ENCODE measurements at regions not wholly inside any gene's neighbourhood (a gene's known extent, or its start where the extent isn't known, plus 50 kb on each side); places are given as distances from the start of the nearest gene placed in this dataset.

GRCh38 chr1:83756984-83757717, 241.8 kb downstream of the TTLL7 start:
- Mint-ChIP-seq H3K36me3 (no peaks in the 10 kb centered on the region), H3K4me3 (no peak overlapping the region), H3K27ac (no peak overlapping the region), H3K27me3 (ENCODE audit: low read depth) (no peaks in the 10 kb centered on the region), H3K4me1 (peaks cover 10% of the 10 kb centered on the region), H3K9me3 (peaks cover under 1% of the 10 kb centered on the region; the same call in 1 of the 2 replicates)
- CTCF ChIA-PET: no interaction called here
- POLR2A ChIA-PET: no interaction called here
- ATAC-seq (no peak), DNase-seq (ENCODE audit: low spot score) (no peak)
- TF ChIP-seq KAT7 (CRISPR knock-in tag; IDR thresholded peaks at IDR 0.05; ENCODE audit: borderline replicate concordance): no peak
- TF ChIP-seq NR3C1 (CRISPR knock-in tag; conservative IDR thresholded peaks at IDR 0.05; ENCODE audit: low read depth): no peak
- no peak for TF ChIP-seq MLX (CRISPR knock-in tag; IDR thresholded peaks at IDR 0.05)
- TF ChIP-seq, protein P1, sequence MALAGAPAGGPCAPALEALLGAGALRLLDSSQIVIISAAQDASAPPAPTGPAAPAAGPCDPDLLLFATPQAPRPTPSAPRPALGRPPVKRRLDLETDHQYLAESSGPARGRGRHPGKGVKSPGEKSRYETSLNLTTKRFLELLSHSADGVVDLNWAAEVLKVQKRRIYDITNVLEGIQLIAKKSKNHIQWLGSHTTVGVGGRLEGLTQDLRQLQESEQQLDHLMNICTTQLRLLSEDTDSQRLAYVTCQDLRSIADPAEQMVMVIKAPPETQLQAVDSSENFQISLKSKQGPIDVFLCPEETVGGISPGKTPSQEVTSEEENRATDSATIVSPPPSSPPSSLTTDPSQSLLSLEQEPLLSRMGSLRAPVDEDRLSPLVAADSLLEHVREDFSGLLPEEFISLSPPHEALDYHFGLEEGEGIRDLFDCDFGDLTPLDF (CRISPR knock-in tag; IDR thresholded peaks at IDR 0.05): no peak

DNA sequence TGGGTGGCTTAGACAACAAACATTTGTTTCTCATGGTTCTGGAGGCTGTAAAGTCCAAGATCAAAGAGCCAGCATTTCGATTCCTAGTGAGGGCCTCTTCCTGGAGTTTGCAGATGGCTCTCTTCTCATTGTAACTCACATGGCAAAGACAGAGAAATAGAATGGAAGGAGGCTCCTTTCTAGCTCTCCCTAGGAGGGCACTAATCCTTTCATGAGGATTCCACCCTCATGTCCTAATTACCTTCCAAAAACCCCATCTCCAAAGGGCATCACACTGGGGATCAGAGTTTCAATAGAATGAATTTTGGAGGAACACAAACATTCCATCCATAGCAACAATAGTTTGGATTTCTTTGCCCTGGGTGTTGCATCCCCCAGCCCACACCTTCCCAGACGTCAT, 247.3 kb downstream of the TTLL7 start:
- Mint-ChIP-seq H3K4me1 (peaks cover 10% of the 10 kb centered on the region), H3K9me3 (peaks cover 14% of the 10 kb centered on the region), H3K27ac (peak overlapping the region; percentile 66; the same call in 1 of the 2 replicates), H3K4me3 (no peak overlapping the region), H3K27me3 (ENCODE audit: low read depth) (no peaks in the 10 kb centered on the region), H3K36me3 (peaks cover 11% of the 10 kb centered on the region)
- POLR2A ChIA-PET: no interaction called here
- TF ChIP-seq, protein P2, sequence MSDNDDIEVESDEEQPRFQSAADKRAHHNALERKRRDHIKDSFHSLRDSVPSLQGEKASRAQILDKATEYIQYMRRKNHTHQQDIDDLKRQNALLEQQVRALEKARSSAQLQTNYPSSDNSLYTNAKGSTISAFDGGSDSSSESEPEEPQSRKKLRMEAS (CRISPR knock-in tag; IDR thresholded peaks at IDR 0.05): no peak
- TF ChIP-seq, protein P3, sequence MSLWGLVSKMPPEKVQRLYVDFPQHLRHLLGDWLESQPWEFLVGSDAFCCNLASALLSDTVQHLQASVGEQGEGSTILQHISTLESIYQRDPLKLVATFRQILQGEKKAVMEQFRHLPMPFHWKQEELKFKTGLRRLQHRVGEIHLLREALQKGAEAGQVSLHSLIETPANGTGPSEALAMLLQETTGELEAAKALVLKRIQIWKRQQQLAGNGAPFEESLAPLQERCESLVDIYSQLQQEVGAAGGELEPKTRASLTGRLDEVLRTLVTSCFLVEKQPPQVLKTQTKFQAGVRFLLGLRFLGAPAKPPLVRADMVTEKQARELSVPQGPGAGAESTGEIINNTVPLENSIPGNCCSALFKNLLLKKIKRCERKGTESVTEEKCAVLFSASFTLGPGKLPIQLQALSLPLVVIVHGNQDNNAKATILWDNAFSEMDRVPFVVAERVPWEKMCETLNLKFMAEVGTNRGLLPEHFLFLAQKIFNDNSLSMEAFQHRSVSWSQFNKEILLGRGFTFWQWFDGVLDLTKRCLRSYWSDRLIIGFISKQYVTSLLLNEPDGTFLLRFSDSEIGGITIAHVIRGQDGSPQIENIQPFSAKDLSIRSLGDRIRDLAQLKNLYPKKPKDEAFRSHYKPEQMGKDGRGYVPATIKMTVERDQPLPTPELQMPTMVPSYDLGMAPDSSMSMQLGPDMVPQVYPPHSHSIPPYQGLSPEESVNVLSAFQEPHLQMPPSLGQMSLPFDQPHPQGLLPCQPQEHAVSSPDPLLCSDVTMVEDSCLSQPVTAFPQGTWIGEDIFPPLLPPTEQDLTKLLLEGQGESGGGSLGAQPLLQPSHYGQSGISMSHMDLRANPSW (CRISPR knock-in tag; conservative IDR thresholded peaks at IDR 0.05; ENCODE audit: low read depth): no peak
- TF ChIP-seq ATF6 (CRISPR knock-in tag; IDR thresholded peaks at IDR 0.05): no peak
- no peak for TF ChIP-seq RORB (CRISPR knock-in tag; IDR thresholded peaks at IDR 0.05)
- TF ChIP-seq GABPB1 (CRISPR knock-in tag; IDR thresholded peaks at IDR 0.05): no peak
- CTCF ChIA-PET: no interaction called here
- DNase-seq (ENCODE audit: low spot score): no peak
- ATAC-seq: peak; percentile 63

DNA sequence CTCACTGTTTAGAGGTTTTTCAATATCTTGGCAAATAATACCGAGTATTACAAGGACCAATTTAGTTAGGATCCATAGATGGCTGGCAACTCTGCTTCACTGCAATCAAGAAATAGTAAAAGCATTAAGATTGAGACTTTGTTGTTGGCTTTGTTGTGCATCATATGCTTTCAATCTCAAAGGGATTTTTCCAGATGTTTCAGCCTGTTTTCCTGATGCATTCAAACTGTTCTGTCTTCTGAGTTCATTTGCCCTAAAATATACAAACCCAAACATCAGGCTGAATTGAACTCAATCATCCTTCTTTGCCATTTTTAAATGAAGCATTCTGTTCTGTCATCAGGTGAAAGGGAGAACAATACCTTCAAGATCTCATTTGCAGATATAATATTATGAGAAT, 248.7 kb downstream of the TTLL7 start:
- H3K27ac Mint-ChIP-seq: no peak overlapping the region
- H3K36me3 Mint-ChIP-seq: peaks cover 11% of the 10 kb centered on the region
- DNase-seq (ENCODE audit: low spot score) (no peak), ATAC-seq (no peak)
- ChIA-PET POLR2A (no interaction called here), CTCF (no interaction called here)
- TF ChIP-seq, protein P4, sequence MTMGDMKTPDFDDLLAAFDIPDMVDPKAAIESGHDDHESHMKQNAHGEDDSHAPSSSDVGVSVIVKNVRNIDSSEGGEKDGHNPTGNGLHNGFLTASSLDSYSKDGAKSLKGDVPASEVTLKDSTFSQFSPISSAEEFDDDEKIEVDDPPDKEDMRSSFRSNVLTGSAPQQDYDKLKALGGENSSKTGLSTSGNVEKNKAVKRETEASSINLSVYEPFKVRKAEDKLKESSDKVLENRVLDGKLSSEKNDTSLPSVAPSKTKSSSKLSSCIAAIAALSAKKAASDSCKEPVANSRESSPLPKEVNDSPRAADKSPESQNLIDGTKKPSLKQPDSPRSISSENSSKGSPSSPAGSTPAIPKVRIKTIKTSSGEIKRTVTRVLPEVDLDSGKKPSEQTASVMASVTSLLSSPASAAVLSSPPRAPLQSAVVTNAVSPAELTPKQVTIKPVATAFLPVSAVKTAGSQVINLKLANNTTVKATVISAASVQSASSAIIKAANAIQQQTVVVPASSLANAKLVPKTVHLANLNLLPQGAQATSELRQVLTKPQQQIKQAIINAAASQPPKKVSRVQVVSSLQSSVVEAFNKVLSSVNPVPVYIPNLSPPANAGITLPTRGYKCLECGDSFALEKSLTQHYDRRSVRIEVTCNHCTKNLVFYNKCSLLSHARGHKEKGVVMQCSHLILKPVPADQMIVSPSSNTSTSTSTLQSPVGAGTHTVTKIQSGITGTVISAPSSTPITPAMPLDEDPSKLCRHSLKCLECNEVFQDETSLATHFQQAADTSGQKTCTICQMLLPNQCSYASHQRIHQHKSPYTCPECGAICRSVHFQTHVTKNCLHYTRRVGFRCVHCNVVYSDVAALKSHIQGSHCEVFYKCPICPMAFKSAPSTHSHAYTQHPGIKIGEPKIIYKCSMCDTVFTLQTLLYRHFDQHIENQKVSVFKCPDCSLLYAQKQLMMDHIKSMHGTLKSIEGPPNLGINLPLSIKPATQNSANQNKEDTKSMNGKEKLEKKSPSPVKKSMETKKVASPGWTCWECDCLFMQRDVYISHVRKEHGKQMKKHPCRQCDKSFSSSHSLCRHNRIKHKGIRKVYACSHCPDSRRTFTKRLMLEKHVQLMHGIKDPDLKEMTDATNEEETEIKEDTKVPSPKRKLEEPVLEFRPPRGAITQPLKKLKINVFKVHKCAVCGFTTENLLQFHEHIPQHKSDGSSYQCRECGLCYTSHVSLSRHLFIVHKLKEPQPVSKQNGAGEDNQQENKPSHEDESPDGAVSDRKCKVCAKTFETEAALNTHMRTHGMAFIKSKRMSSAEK (CRISPR knock-in tag; IDR thresholded peaks at IDR 0.05; ENCODE audit: borderline replicate concordance): no peak
- TF ChIP-seq, protein P1 (CRISPR knock-in tag; IDR thresholded peaks at IDR 0.05): no peak
- TF ChIP-seq MLX (CRISPR knock-in tag; IDR thresholded peaks at IDR 0.05): no peak
- TF ChIP-seq NFATC4 (CRISPR knock-in tag; IDR thresholded peaks at IDR 0.05): no peak
- H3K4me1 Mint-ChIP-seq: peaks cover 10% of the 10 kb centered on the region
- no peak overlapping the region for H3K4me3 Mint-ChIP-seq
- no peaks in the 10 kb centered on the region for H3K27me3 Mint-ChIP-seq (ENCODE audit: low read depth)
- H3K9me3 Mint-ChIP-seq: peaks cover 14% of the 10 kb centered on the region
